ENCODE measurements at regions not wholly inside any gene's neighbourhood (a gene's known extent, or its start where the extent isn't known, plus 50 kb on each side); places are given as distances from the start of the nearest gene placed in this dataset.
"Not testable (repeated sequence)": the region's sequence is repeated elsewhere in the genome, so short reads cannot be mapped to it uniquely, and the experiment has no call there.

DNA sequence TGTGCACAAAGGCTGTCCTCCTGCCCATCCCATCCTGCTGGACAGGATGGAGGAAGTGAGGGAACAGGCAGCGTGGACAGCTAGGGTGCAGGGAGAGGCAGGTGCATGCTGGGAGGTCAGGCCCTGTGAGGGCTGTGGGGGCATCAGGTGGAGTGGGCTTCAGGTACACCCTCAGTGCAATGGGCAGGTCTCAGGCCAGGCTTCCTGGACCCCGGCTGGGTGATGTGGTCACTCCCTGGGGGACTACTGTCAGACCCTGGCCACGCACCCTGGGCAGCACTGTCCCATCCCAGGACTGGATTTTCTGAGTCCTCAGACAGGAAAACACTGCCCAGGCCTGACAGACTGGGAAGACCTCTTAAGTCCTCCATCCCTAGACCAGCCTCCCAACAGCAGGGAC, 239.9 kb downstream of the POTED start:
- TF ChIP-seq, protein P1, sequence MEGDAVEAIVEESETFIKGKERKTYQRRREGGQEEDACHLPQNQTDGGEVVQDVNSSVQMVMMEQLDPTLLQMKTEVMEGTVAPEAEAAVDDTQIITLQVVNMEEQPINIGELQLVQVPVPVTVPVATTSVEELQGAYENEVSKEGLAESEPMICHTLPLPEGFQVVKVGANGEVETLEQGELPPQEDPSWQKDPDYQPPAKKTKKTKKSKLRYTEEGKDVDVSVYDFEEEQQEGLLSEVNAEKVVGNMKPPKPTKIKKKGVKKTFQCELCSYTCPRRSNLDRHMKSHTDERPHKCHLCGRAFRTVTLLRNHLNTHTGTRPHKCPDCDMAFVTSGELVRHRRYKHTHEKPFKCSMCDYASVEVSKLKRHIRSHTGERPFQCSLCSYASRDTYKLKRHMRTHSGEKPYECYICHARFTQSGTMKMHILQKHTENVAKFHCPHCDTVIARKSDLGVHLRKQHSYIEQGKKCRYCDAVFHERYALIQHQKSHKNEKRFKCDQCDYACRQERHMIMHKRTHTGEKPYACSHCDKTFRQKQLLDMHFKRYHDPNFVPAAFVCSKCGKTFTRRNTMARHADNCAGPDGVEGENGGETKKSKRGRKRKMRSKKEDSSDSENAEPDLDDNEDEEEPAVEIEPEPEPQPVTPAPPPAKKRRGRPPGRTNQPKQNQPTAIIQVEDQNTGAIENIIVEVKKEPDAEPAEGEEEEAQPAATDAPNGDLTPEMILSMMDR (IDR thresholded peaks at IDR 0.05): not testable (repeated sequence)
- TF ChIP-seq POLR2A (IDR thresholded peaks at IDR 0.05): not testable (repeated sequence)
